Keratinocyte (primary cell): ENCODE measurements at regions not wholly inside any gene's neighbourhood (a gene's known extent, or its start where the extent isn't known, plus 50 kb on each side); places are given as distances from the start of the nearest gene placed in this dataset.

Experiments used
- CTCF ChIP-seq, 3 experiments: IDR thresholded peaks in 1 of 3; conservative IDR thresholded peaks in 1 of 3; optimal IDR thresholded peaks in 1 of 3; 2 replicates in 2 of 3; 3 replicates in 1 of 3; pipeline versions ENCODE3 to v1.5.1; 2011; ENCODE audit warnings: low read length in 3 of 3, mild to moderate bottlenecking in 3 of 3, moderate library complexity in 2 of 3, control low read depth in 1 of 3, inconsistent platforms in 1 of 3; ENCODE audit not compliant: insufficient read depth in 2 of 3; ENCODE audit errors: extremely low read depth in 1 of 3
- EZH2 ChIP-seq: IDR thresholded peaks from one replicate; pipeline ENCODE4 v1.6.1; 2012; ENCODE audit warnings: inconsistent platforms, mild to moderate bottlenecking, low read length, moderate library complexity

- TF ChIP-seq CTCF (optimal IDR thresholded peaks at IDR 0.05 in 1 of 3, IDR thresholded peaks at IDR 0.05 in 1 of 3, conservative IDR thresholded peaks at IDR 0.05 in 1 of 3; ENCODE audit: extremely low read depth in 1 of 3, insufficient read depth in 2 of 3, low read length in 3 of 3), result no peak
- no peak for TF ChIP-seq EZH2
These were observed 73.8 kb upstream of the YWHAQ start for GRCh38 chr2:9704600-9704999.
